ENCODE measurements at regions not wholly inside any gene's neighbourhood (a gene's known extent, or its start where the extent isn't known, plus 50 kb on each side); places are given as distances from the start of the nearest gene placed in this dataset.

DNA sequence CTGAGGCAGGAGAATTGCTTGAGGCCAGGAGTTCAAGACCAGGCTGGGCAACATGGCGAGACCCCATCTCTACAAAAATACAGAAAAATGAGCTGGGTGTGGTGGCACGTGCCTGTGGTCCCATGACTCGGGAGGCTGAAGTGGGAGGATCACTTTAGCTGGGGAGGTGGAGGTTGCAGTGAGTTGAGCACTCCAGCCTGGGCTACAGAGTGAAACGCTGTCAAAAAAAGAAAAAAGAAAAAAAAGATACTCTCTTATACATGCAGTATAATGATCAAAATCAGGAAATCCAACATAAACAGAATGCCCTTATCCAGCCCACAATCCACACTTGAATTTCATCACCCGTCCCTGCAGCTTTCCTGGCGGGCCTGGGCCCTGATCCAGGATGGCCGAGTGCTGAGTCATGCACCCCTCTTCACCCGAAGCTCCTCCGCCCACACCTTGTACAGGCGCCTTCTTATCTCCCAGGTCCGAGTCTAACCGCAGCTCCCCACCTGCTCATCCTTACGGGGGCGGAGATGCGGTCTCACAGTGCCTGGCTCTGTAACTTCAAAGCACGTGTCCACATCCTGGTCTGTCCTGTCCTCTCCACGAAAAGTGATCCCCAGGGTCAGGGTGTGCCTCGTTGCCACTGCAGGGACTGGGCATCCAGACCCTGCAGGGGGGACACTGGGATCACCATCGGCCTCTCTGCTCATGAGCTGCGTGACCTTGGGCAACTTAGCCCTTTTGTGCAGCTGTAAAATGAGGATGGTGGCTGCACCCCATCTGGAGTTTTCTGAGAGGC is 120.2 kb upstream of the SLC45A1 start (continued):
- TF ChIP-seq, protein P1, sequence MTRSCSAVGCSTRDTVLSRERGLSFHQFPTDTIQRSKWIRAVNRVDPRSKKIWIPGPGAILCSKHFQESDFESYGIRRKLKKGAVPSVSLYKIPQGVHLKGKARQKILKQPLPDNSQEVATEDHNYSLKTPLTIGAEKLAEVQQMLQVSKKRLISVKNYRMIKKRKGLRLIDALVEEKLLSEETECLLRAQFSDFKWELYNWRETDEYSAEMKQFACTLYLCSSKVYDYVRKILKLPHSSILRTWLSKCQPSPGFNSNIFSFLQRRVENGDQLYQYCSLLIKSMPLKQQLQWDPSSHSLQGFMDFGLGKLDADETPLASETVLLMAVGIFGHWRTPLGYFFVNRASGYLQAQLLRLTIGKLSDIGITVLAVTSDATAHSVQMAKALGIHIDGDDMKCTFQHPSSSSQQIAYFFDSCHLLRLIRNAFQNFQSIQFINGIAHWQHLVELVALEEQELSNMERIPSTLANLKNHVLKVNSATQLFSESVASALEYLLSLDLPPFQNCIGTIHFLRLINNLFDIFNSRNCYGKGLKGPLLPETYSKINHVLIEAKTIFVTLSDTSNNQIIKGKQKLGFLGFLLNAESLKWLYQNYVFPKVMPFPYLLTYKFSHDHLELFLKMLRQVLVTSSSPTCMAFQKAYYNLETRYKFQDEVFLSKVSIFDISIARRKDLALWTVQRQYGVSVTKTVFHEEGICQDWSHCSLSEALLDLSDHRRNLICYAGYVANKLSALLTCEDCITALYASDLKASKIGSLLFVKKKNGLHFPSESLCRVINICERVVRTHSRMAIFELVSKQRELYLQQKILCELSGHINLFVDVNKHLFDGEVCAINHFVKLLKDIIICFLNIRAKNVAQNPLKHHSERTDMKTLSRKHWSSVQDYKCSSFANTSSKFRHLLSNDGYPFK (CRISPR knock-in tag; IDR thresholded peaks at IDR 0.05; ENCODE audit: borderline replicate concordance): 0 out of 2 replicates have a peak, but pooled peaks have one; percentile 33
- TF ChIP-seq SOX5 (CRISPR knock-in tag; IDR thresholded peaks at IDR 0.05; ENCODE audit: borderline replicate concordance) (peak; percentile 61; the same call in 1 of the 2 replicates), BCL6 (CRISPR knock-in tag; IDR thresholded peaks at IDR 0.05) (peak; percentile 61; the same call in 1 of the 2 replicates), ZNF281 (CRISPR knock-in tag; IDR thresholded peaks at IDR 0.05; ENCODE audit: borderline replicate concordance) (0 out of 2 replicates have a peak, but pooled peaks have one; percentile 22), ZNF326 (CRISPR knock-in tag; IDR thresholded peaks at IDR 0.05; ENCODE audit: borderline replicate concordance) (no peak), SIX1 (CRISPR knock-in tag; IDR thresholded peaks at IDR 0.05; ENCODE audit: borderline replicate concordance) (peak; percentile 64; the same call in 1 of the 2 replicates), GFI1 (CRISPR knock-in tag; IDR thresholded peaks at IDR 0.05; ENCODE audit: borderline replicate concordance) (peak; percentile 81), HOMEZ (CRISPR knock-in tag; IDR thresholded peaks at IDR 0.05; ENCODE audit: low read depth) (peak; percentile 44; the same call in 1 of the 2 replicates), NR2C2 (CRISPR knock-in tag; IDR thresholded peaks at IDR 0.05; ENCODE audit: borderline replicate concordance) (peak; percentile 53; the same call in 1 of the 2 replicates), GATA4 (IDR thresholded peaks at IDR 0.05; ENCODE audit: borderline replicate concordance, low read depth) (peak; percentile 74), SNAI1 (CRISPR knock-in tag; IDR thresholded peaks at IDR 0.05; ENCODE audit: borderline replicate concordance) (0 out of 2 replicates have a peak, but pooled peaks have one; percentile 28), THRA (CRISPR knock-in tag; IDR thresholded peaks at IDR 0.05; ENCODE audit: borderline replicate concordance) (0 out of 2 replicates have a peak, but pooled peaks have one; percentile 19), ELF1 (CRISPR knock-in tag; IDR thresholded peaks at IDR 0.05) (peak; percentile 27; the same call in 1 of the 2 replicates), CTCF (CRISPR knock-in tag; IDR thresholded peaks at IDR 0.05) (0 out of 2 replicates have a peak, but pooled peaks have one; percentile 3)
- TF ChIP-seq, protein P2, sequence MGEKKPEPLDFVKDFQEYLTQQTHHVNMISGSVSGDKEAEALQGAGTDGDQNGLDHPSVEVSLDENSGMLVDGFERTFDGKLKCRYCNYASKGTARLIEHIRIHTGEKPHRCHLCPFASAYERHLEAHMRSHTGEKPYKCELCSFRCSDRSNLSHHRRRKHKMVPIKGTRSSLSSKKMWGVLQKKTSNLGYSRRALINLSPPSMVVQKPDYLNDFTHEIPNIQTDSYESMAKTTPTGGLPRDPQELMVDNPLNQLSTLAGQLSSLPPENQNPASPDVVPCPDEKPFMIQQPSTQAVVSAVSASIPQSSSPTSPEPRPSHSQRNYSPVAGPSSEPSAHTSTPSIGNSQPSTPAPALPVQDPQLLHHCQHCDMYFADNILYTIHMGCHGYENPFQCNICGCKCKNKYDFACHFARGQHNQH (CRISPR knock-in tag; IDR thresholded peaks at IDR 0.05): peak; percentile 69; the same call in 1 of the 2 replicates
